ENCODE measurements at regions not wholly inside any gene's neighbourhood (a gene's known extent, or its start where the extent isn't known, plus 50 kb on each side); places are given as distances from the start of the nearest gene placed in this dataset.

DNA sequence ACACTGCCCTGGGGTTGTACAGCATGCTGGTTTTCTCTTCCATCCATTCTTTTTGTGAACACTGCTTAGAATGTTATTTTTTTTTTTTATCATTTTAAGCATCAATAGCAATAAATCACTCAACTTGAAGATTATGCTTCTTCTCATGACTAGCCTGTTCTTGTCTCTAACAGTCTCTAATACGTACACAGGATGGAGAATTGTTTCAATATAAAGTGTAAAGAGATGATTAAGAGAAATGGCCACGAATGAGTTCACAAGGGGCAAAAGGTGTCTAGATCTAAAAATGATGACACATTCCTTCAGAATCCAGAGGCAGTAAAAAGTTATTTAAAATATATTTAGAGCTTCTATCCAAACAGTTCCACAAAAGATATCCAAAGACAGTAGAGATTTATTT, 390.2 kb downstream of the HDGFL1 start:
- H3K9me3 ChIP-seq (replicated peaks): no peaks in the 10 kb centered on the region
- H3K27ac ChIP-seq: no peak overlapping the region
- no peaks in the 10 kb centered on the region for H3K36me3 ChIP-seq
- no peak for DNase-seq
- H3K4me3 ChIP-seq: no peak overlapping the region
- no peaks in the 10 kb centered on the region for H3K27me3 ChIP-seq
- H3K4me1 ChIP-seq: no peaks in the 10 kb centered on the region

DNA sequence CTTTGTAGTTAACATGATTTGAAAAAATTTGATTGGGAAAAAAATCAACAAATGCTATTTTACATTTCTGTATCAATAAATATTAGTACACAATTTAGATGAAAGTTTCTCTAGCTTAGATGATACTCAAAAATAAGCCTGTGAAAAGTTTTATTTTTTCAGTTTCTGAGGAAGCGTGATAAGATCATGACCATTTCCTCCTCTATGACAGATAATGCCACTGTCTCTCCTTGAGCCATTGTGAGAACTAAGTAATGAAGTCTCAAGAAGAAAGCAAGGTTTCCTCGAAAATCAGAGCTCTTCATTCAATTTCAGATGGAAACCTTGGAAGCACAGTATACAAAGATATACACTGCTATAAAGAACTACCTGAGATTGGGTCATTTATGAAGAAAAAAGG, 395.0 kb downstream of the HDGFL1 start:
- H3K4me3 ChIP-seq: no peak overlapping the region
- H3K9me3 ChIP-seq (replicated peaks): no peaks in the 10 kb centered on the region
- H3K36me3 ChIP-seq: no peaks in the 10 kb centered on the region
- no peak for DNase-seq
- no peak overlapping the region for H3K27ac ChIP-seq
- no peaks in the 10 kb centered on the region for H3K4me1 ChIP-seq
- H3K27me3 ChIP-seq: no peaks in the 10 kb centered on the region

GRCh38 chr6:22965889-22966288, 396.5 kb downstream of the HDGFL1 start:
- Histone ChIP-seq H3K4me3 (no peak overlapping the region), H3K4me1 (no peaks in the 10 kb centered on the region), H3K9me3 (replicated peaks) (no peaks in the 10 kb centered on the region), H3K27ac (no peak overlapping the region), H3K27me3 (no peaks in the 10 kb centered on the region), H3K36me3 (no peaks in the 10 kb centered on the region)
- DNase-seq: no peak

GRCh38 chr6:22966691-22967422, 397.5 kb downstream of the HDGFL1 start:
- no peak overlapping the region for H3K4me3 ChIP-seq
- no peaks in the 10 kb centered on the region for H3K36me3 ChIP-seq
- no peaks in the 10 kb centered on the region for H3K27me3 ChIP-seq
- H3K9me3 ChIP-seq (replicated peaks): no peaks in the 10 kb centered on the region
- DNase-seq: no peak
- H3K4me1 ChIP-seq: no peaks in the 10 kb centered on the region
- H3K27ac ChIP-seq: no peak overlapping the region

- Histone ChIP-seq H3K36me3 (no peaks in the 10 kb centered on the region), H3K9me3 (replicated peaks) (no peaks in the 10 kb centered on the region), H3K27me3 (no peaks in the 10 kb centered on the region), H3K4me3 (no peak overlapping the region), H3K27ac (no peak overlapping the region), H3K4me1 (no peaks in the 10 kb centered on the region)
- DNase-seq: no peak
Observed at GRCh38 chr6:22970004-22970403, 400.6 kb downstream of the HDGFL1 start.

GRCh38 chr6:22972771-22973170, 403.4 kb downstream of the HDGFL1 start:
- no peak for DNase-seq
- no peaks in the 10 kb centered on the region for H3K9me3 ChIP-seq (replicated peaks)
- H3K4me1 ChIP-seq: no peaks in the 10 kb centered on the region
- no peaks in the 10 kb centered on the region for H3K36me3 ChIP-seq
- H3K27me3 ChIP-seq: no peaks in the 10 kb centered on the region
- H3K4me3 ChIP-seq: no peak overlapping the region
- H3K27ac ChIP-seq: no peak overlapping the region

DNA sequence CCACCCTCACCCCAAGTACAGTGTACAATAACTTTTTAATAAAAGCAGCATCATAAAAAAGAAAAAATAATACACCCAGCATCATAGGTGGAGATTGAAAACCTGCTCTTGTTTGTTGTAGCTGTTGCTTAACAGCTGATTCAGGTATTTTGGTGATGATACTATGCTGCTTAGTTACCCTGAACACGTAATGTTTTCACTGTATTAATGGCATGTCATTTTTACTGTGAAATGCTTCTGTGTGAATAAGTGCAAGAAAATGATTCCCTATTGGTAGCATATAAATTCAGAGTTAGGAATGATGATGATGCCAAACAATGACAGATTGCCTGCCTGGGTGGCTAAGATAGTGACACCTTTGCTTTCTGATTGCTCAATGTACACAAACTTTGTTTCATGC, 405.7 kb downstream of the HDGFL1 start:
- Histone ChIP-seq H3K36me3 (no peaks in the 10 kb centered on the region), H3K9me3 (replicated peaks) (no peaks in the 10 kb centered on the region), H3K27me3 (no peaks in the 10 kb centered on the region), H3K27ac (no peak overlapping the region), H3K4me1 (no peaks in the 10 kb centered on the region), H3K4me3 (no peak overlapping the region)
- no peak for DNase-seq

- Histone ChIP-seq H3K27me3 (no peaks in the 10 kb centered on the region), H3K9me3 (replicated peaks) (no peaks in the 10 kb centered on the region), H3K36me3 (no peaks in the 10 kb centered on the region), H3K27ac (no peak overlapping the region), H3K4me3 (no peak overlapping the region), H3K4me1 (no peaks in the 10 kb centered on the region)
- DNase-seq: peak; percentile 8 to 12
Observed at GRCh38 chr6:22980446-22980845, 411.1 kb downstream of the HDGFL1 start.

- no peaks in the 10 kb centered on the region for H3K9me3 ChIP-seq (replicated peaks)
- no peak for DNase-seq
- no peaks in the 10 kb centered on the region for H3K27me3 ChIP-seq
- no peak overlapping the region for H3K4me3 ChIP-seq
- H3K4me1 ChIP-seq: no peaks in the 10 kb centered on the region
- no peaks in the 10 kb centered on the region for H3K36me3 ChIP-seq
- no peak overlapping the region for H3K27ac ChIP-seq
Observed at GRCh38 chr6:23002044-23002619, 432.8 kb downstream of the HDGFL1 start.

DNA sequence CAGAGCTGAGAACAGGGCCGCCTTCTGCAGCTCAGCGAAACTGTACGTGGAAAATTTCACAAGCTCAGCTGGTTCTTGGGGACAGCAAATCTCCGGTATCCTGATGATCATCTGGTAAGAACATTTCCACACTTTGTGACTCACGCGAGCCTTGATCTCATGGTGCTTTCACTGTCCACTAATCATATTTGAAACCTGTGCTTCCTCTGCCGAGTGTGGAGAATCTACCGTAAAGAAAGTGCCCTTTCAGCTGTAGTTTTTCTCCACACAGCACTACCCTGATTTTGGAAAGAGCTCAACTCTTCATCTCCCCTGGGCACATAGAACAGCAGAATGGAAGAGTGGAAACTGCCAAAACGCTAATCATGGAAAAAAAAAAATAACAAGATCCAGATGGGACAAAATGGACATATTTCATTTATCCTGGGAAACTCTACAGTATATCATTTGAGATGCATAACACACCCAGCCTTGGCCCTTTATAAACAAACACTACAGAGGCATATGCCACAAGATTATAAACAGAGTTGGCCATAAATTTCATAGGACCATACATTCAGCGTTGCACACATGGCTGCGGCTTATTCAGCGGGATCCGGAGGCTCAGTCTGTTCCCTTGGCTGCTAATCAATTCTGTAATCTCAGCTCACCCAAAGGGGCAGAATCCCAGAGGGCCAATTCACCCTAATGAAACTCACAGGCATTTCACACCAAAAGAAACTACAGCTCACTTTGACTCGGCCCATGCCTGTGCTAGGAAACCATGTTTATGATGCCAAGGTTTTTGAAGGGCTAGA, 434.5 kb downstream of the HDGFL1 start:
- DNase-seq: peak in 1 of 2 experiments; percentile 29
- H3K36me3 ChIP-seq: no peaks in the 10 kb centered on the region
- H3K27me3 ChIP-seq: no peaks in the 10 kb centered on the region
- no peak overlapping the region for H3K4me3 ChIP-seq
- H3K27ac ChIP-seq: no peak overlapping the region
- no peaks in the 10 kb centered on the region for H3K9me3 ChIP-seq (replicated peaks)
- H3K4me1 ChIP-seq: no peaks in the 10 kb centered on the region

GRCh38 chr6:23006656-23007055, 437.3 kb downstream of the HDGFL1 start:
- H3K27me3 ChIP-seq: no peaks in the 10 kb centered on the region
- H3K36me3 ChIP-seq: no peaks in the 10 kb centered on the region
- H3K4me1 ChIP-seq: 0 out of 2 replicates have a peak, but pooled peaks cover 3% of the 10 kb centered on the region
- no peak overlapping the region for H3K4me3 ChIP-seq
- H3K27ac ChIP-seq: no peak overlapping the region
- H3K9me3 ChIP-seq (replicated peaks): no peaks in the 10 kb centered on the region
- no peak for DNase-seq

DNA sequence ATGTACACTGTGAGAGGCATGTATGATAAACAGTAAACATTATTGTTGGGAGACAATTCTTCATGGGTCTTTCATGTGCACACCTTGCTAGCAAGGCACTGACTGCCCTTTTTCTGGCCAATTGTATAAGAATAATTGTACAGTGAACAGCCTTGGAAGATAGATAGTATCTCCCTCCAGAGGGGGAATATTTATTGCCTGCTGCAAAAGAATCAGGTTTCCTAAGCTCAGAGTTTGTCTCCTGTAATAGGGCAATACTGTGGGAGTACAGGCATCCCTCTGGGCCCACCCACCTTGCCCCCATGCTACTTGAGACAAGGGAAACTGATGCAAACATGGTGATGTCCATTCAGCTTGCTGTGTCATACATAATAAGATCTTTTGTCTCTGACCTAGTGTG, 442.2 kb downstream of the HDGFL1 start:
- Histone ChIP-seq H3K27ac (no peak overlapping the region), H3K36me3 (no peaks in the 10 kb centered on the region), H3K4me3 (no peak overlapping the region), H3K4me1 (0 out of 2 replicates have a peak, but pooled peaks cover 3% of the 10 kb centered on the region), H3K27me3 (no peaks in the 10 kb centered on the region), H3K9me3 (replicated peaks) (no peaks in the 10 kb centered on the region)
- DNase-seq: no peak

- H3K9me3 ChIP-seq (replicated peaks): no peaks in the 10 kb centered on the region
- no peaks in the 10 kb centered on the region for H3K27me3 ChIP-seq
- 0 out of 2 replicates have a peak, but pooled peaks cover 3% of the 10 kb centered on the region for H3K4me1 ChIP-seq
- no peaks in the 10 kb centered on the region for H3K36me3 ChIP-seq
- H3K4me3 ChIP-seq: no peak overlapping the region
- DNase-seq: no peak
- no peak overlapping the region for H3K27ac ChIP-seq
Observed at GRCh38 chr6:23013776-23014175, 444.4 kb downstream of the HDGFL1 start.

- no peaks in the 10 kb centered on the region for H3K27me3 ChIP-seq
- peak in 1 of 2 experiments; percentile 27 for DNase-seq
- H3K36me3 ChIP-seq: no peaks in the 10 kb centered on the region
- no peak overlapping the region for H3K27ac ChIP-seq
- H3K4me1 ChIP-seq: no peaks in the 10 kb centered on the region
- H3K4me3 ChIP-seq: no peak overlapping the region
- H3K9me3 ChIP-seq (replicated peaks): no peaks in the 10 kb centered on the region
Observed at GRCh38 chr6:23016696-23017095, 447.3 kb downstream of the HDGFL1 start.

DNA sequence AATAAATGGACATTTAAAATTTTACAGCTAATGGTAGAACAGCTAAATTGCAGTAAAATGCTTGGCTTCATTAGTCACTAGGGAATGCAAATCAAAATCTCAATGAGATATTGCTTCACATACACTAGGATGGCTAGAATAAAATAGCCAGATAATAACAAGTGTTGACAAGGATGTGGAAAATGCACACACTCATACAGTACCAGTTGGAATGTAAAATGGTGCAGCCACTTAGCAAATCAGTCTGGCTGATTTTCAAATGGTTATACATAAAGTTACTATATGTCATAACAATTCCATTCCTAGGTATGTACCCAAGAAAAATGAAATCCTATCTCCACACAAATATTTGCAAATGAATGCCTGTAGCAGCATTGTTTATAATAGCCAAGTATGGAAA, 452.1 kb downstream of the HDGFL1 start:
- H3K27me3 ChIP-seq: no peaks in the 10 kb centered on the region
- H3K36me3 ChIP-seq: no peaks in the 10 kb centered on the region
- no peaks in the 10 kb centered on the region for H3K9me3 ChIP-seq (replicated peaks)
- H3K27ac ChIP-seq: no peak overlapping the region
- no peak overlapping the region for H3K4me3 ChIP-seq
- no peak for DNase-seq
- no peaks in the 10 kb centered on the region for H3K4me1 ChIP-seq
